ENCODE measurements at regions not wholly inside any gene's neighbourhood (a gene's known extent, or its start where the extent isn't known, plus 50 kb on each side); places are given as distances from the start of the nearest gene placed in this dataset.

DNA sequence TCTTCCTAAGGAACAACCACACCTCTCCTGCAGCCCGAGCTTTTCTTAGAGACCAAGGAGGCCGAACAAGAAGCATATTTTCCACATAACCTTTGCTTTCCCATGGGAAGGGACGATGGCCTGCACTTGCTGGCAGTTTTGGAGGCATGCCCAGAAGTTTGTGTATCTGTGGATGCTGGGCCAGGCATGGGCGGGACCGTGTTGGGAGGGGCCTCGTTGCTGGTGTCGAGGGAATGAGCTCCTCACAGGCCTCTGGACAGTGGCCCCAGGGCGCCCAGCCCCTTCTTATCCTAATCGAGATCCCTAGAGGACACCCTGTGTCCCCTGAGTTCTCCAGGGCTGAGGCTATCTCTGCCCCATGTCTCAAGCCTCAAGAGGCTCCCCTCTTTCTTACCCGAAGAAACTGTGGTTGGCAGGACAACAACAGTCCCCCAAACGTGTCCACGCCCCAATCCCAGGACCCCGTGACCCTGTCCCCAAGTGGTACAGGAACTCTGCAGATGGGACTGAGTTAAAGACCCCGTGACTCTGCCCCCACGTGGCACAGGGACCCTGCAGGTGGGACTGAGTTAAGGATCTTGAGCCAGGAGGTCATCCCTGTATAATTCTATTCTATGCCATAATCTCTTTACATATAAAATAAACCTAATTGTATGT lies 99.5 kb upstream of the BHLHE23 start:
- DNase-seq (peak in 1 of 2 donors; percentile 13), FAIRE-seq (no peak)
- 35 to 52% (median 43%) methylated on average over 13 to 15 of the region's 15 CpGs for WGBS, 3 donors
- no peaks in the 10 kb centered on the region for H3K36me3 ChIP-seq (ENCODE audit: control insufficient read depth in 3 of 3, insufficient read depth in 2 of 3, low read depth in 1 of 3, low read length in 3 of 3)
- peaks cover 0 to 3% (median 0%) of the 10 kb centered on the region in 3 donors for H3K4me1 ChIP-seq (ENCODE audit: control insufficient read depth in 3 of 3, insufficient read depth in 2 of 3, low read depth in 1 of 3, low read length in 2 of 3)
- H3K27me3 ChIP-seq (ENCODE audit: control insufficient read depth in 3 of 3, insufficient read depth in 3 of 3, low read length in 3 of 3) = peaks cover 0 to 17% (median 4%) of the 10 kb centered on the region in 3 donors
- no peak overlapping the region for H3K27ac ChIP-seq (ENCODE audit: low read depth in 1 of 3, low read length in 2 of 3)
- H3K9me3 ChIP-seq (ENCODE audit: control insufficient read depth in 2 of 2, insufficient read depth in 1 of 2, low read depth in 1 of 2, low read length in 1 of 2) = peaks cover 0 to 18% of the 10 kb centered on the region in 2 donors
- no peak overlapping the region for H3K4me3 ChIP-seq (ENCODE audit: low read depth in 1 of 3, low read length in 3 of 3)

- 75 to 81% (median 78%) methylated on average over 31 to 32 of the region's 32 CpGs for WGBS, 3 donors
- Histone ChIP-seq H3K4me3 (ENCODE audit: low read depth in 1 of 3, low read length in 3 of 3) (no peak overlapping the region), H3K27ac (ENCODE audit: low read depth in 1 of 3, low read length in 2 of 3) (no peak overlapping the region), H3K9me3 (ENCODE audit: control insufficient read depth in 2 of 2, insufficient read depth in 1 of 2, low read depth in 1 of 2, low read length in 1 of 2) (peaks cover 0 to 14% of the 10 kb centered on the region in 2 donors), H3K36me3 (ENCODE audit: control insufficient read depth in 3 of 3, insufficient read depth in 2 of 3, low read depth in 1 of 3, low read length in 3 of 3) (no peaks in the 10 kb centered on the region), H3K27me3 (ENCODE audit: control insufficient read depth in 3 of 3, insufficient read depth in 3 of 3, low read length in 3 of 3) (peaks cover 0 to 24% (median 4%) of the 10 kb centered on the region in 3 donors), H3K4me1 (ENCODE audit: control insufficient read depth in 3 of 3, insufficient read depth in 2 of 3, low read depth in 1 of 3, low read length in 2 of 3) (peaks cover 0 to 3% (median 0%) of the 10 kb centered on the region in 3 donors)
- FAIRE-seq = no peak
- no peak for DNase-seq
Observed at GRCh38 chr20:63105211-63106107, 98.7 kb upstream of the BHLHE23 start.

DNA sequence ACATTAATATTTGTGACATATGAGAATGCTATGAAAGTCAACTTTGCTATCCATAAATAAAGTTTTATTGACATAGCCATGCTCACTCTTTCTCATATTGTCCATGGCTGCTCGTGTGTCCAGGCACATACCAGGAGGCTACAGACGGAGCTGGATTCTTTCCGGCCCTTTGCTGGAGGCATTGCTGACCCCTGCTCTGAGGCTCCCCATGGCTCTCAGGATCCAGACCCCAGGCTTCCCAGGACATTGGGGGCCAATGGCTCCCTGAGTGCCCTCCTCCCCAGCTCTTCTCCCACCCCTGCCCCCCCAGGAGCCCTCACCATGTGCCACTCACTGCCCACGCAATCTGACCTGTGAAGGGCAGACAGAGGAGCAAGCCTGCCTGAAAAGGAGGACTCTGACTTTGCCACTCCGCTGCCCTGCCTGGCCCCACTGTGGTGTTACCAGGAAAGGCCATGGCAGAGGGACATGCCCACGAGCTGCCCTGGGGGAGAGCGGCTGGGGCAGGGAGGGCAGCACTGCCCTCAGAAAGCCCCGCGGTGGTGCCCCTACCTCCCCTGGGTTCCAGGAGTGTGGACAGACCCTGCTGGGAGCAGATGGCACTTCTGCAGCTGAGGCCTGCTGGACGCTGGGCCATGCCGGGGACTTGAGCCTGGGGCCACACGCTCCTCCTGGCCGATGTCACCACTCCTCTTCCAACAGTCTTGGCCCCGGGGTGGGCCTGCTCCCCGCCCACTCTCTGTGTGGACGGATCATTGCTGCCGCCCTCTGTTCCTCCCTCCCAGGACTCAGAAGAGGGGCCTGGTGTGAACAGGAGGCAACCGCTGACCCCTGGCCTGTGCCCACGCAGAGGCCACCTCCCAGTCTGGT lies 97.8 kb upstream of the BHLHE23 start:
- Histone ChIP-seq H3K27ac (ENCODE audit: low read depth in 1 of 3, low read length in 2 of 3) (no peak overlapping the region), H3K9me3 (ENCODE audit: control insufficient read depth in 2 of 2, insufficient read depth in 1 of 2, low read depth in 1 of 2, low read length in 1 of 2) (peaks cover 0 to 14% of the 10 kb centered on the region in 2 donors), H3K36me3 (ENCODE audit: control insufficient read depth in 3 of 3, insufficient read depth in 2 of 3, low read depth in 1 of 3, low read length in 3 of 3) (no peaks in the 10 kb centered on the region), H3K4me1 (ENCODE audit: control insufficient read depth in 3 of 3, insufficient read depth in 2 of 3, low read depth in 1 of 3, low read length in 2 of 3) (peaks cover 0 to 3% (median 0%) of the 10 kb centered on the region in 3 donors), H3K4me3 (ENCODE audit: low read depth in 1 of 3, low read length in 3 of 3) (no peak overlapping the region), H3K27me3 (ENCODE audit: control insufficient read depth in 3 of 3, insufficient read depth in 3 of 3, low read length in 3 of 3) (peaks cover 0 to 27% (median 4%) of the 10 kb centered on the region in 3 donors)
- FAIRE-seq (no peak), DNase-seq (no peak)
- WGBS, 3 donors = 70 to 80% (median 79%) methylated on average over 17 to 19 of the region's 19 CpGs

DNA sequence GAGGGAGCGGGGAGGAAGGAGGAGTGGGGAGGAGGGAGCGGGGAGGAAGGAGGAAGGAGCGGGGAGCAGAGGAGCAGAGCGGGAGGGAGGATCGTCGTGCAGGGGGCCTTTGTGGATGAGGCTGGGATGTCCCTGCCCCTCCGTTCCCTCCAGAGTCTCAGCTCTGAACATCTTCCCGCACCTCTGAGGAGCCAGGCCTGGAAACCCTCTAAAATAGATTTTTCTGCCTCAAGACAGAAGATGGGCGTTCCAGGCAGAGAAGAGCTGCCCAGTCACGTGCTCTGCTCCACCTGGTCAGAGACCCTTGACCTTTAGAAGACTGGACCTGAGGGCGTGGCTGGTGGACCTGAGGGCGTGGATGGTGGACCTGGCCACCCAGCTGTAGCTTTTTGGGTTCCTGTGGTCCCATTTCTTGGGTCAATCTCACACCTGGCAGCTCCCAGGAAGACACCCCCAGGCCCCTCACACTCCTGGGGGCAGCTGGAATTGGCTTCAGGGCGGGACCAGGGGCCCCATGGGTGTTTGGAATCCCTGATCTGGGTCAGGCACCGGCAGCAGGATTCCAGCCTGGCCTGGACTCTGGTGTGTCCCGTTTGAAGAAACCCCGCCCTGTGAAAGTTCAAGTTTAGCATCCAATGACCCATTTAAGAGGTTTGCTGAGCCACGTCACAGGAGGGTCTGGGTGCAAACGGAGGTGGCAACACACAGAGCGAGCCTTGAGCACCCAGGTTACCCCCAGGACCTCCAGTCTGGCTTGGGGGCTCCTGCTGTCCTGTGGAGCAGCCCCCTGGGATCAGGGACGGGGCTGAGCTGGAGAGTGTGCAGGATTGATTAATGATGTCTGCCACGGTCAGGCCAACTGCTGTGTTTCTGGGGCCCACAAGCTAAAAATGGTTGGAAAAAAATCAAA lies 96.9 kb upstream of the BHLHE23 start:
- Histone ChIP-seq H3K27me3 (ENCODE audit: control insufficient read depth in 3 of 3, insufficient read depth in 3 of 3, low read length in 3 of 3) (peaks cover 0 to 27% (median 4%) of the 10 kb centered on the region in 3 donors), H3K4me3 (ENCODE audit: low read depth in 1 of 3, low read length in 3 of 3) (no peak overlapping the region), H3K36me3 (ENCODE audit: control insufficient read depth in 3 of 3, insufficient read depth in 2 of 3, low read depth in 1 of 3, low read length in 3 of 3) (no peaks in the 10 kb centered on the region), H3K27ac (ENCODE audit: low read depth in 1 of 3, low read length in 2 of 3) (no peak overlapping the region), H3K4me1 (ENCODE audit: control insufficient read depth in 3 of 3, insufficient read depth in 2 of 3, low read depth in 1 of 3, low read length in 2 of 3) (peaks cover 0 to 3% (median 0%) of the 10 kb centered on the region in 3 donors), H3K9me3 (ENCODE audit: control insufficient read depth in 2 of 2, insufficient read depth in 1 of 2, low read depth in 1 of 2, low read length in 1 of 2) (peaks cover 0 to 14% of the 10 kb centered on the region in 2 donors)
- DNase-seq = peak in 1 of 2 donors; percentile 5
- 62 to 68% (median 66%) methylated on average over 19 to 21 of the region's 21 CpGs for WGBS, 3 donors
- FAIRE-seq = no peak

DNA sequence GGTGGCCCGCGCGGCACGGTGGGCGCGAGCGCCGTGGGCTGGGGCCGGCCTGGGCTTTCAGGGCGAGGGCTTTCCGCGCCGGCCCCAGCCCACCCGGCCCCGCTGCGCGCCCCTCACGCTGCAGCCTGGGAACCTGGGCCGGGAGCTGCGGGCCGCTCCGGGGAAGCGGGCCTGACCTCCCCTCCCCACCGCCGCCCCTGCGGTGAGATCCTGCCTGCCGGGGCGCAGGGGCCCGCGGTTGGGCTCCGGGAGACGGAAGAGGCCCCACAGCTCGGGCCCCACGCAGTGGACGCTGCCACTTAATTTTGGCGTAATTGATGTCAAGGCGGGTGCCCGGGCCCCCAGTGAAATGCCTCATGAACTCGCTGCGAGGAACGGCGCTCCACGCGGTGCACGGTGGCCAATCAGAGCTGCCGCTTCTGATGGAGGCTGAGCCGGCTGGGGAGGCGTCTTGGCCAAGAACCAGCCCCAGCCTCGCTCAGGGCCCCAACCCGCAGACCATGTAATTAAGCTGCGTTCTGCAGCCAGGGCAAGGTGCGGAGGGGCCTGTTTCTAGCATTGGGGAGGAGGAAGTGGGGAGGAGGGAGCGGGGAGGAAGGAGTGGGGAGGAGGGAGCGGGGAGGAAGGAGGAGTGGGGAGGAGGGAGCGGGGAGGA lies 96.1 kb upstream of the BHLHE23 start:
- Histone ChIP-seq H3K9me3 (ENCODE audit: control insufficient read depth in 2 of 2, insufficient read depth in 1 of 2, low read depth in 1 of 2, low read length in 1 of 2) (peaks cover 0 to 9% of the 10 kb centered on the region in 2 donors), H3K27me3 (ENCODE audit: control insufficient read depth in 3 of 3, insufficient read depth in 3 of 3, low read length in 3 of 3) (peaks cover 0 to 27% (median 0%) of the 10 kb centered on the region in 3 donors), H3K4me1 (ENCODE audit: control insufficient read depth in 3 of 3, insufficient read depth in 2 of 3, low read depth in 1 of 3, low read length in 2 of 3) (peaks cover 0 to 3% (median 0%) of the 10 kb centered on the region in 3 donors), H3K27ac (ENCODE audit: low read depth in 1 of 3, low read length in 2 of 3) (peak overlapping the region in 1 of 3 donors; percentile 79), H3K4me3 (ENCODE audit: low read depth in 1 of 3, low read length in 3 of 3) (peak overlapping the region in 2 of 3 donors; percentile 37 to 64), H3K36me3 (ENCODE audit: control insufficient read depth in 3 of 3, insufficient read depth in 2 of 3, low read depth in 1 of 3, low read length in 3 of 3) (no peaks in the 10 kb centered on the region)
- no peak for FAIRE-seq
- 2 to 5% (median 4%) methylated on average over 42 to 55 of the region's 55 CpGs for WGBS, 3 donors
- DNase-seq = peak; percentile 20 to 31

- DNase-seq = peak; percentile 30 to 56
- WGBS, 3 donors = 0 to 1% (median 0%) methylated on average over 81 to 100 of the region's 100 CpGs
- H3K4me3 ChIP-seq (ENCODE audit: low read depth in 1 of 3, low read length in 3 of 3) = peak overlapping the region; percentile 32 to 64 (median 37)
- peaks cover 0 to 27% (median 0%) of the 10 kb centered on the region in 3 donors for H3K27me3 ChIP-seq (ENCODE audit: control insufficient read depth in 3 of 3, insufficient read depth in 3 of 3, low read length in 3 of 3)
- FAIRE-seq = no peak
- peaks cover 0 to 3% (median 0%) of the 10 kb centered on the region in 3 donors for H3K4me1 ChIP-seq (ENCODE audit: control insufficient read depth in 3 of 3, insufficient read depth in 2 of 3, low read depth in 1 of 3, low read length in 2 of 3)
- no peaks in the 10 kb centered on the region for H3K36me3 ChIP-seq (ENCODE audit: control insufficient read depth in 3 of 3, insufficient read depth in 2 of 3, low read depth in 1 of 3, low read length in 3 of 3)
- H3K9me3 ChIP-seq (ENCODE audit: control insufficient read depth in 2 of 2, insufficient read depth in 1 of 2, low read depth in 1 of 2, low read length in 1 of 2) = peaks cover 0 to 7% of the 10 kb centered on the region in 2 donors
- H3K27ac ChIP-seq (ENCODE audit: low read depth in 1 of 3, low read length in 2 of 3) = peak overlapping the region in 2 of 3 donors; percentile 65 to 79
Observed at GRCh38 chr20:63101781-63102720, 95.3 kb upstream of the BHLHE23 start.
